ENCODE measurements at regions not wholly inside any gene's neighbourhood (a gene's known extent, or its start where the extent isn't known, plus 50 kb on each side); places are given as distances from the start of the nearest gene placed in this dataset.

DNA sequence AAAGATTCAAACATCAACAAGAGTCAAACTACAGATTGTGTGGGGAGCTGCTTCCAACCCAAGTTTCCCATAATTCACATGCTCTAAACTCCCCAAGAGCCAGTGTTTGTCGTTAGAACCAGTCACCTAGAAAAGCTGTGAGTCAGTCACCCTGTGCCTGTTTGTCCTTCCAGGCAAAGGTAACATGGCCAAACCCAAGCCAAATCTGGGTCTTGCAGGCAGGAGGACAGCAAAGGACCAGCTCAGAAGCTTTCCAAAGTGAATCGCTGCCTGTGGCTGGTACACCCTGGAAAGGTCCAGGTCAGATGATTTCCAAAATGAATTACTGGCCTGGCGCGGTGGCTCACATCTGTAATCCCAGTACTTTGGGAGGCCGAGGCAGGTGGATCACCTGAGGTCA is 251.5 kb downstream of the FAM43A start:
- TF ChIP-seq, protein P1, sequence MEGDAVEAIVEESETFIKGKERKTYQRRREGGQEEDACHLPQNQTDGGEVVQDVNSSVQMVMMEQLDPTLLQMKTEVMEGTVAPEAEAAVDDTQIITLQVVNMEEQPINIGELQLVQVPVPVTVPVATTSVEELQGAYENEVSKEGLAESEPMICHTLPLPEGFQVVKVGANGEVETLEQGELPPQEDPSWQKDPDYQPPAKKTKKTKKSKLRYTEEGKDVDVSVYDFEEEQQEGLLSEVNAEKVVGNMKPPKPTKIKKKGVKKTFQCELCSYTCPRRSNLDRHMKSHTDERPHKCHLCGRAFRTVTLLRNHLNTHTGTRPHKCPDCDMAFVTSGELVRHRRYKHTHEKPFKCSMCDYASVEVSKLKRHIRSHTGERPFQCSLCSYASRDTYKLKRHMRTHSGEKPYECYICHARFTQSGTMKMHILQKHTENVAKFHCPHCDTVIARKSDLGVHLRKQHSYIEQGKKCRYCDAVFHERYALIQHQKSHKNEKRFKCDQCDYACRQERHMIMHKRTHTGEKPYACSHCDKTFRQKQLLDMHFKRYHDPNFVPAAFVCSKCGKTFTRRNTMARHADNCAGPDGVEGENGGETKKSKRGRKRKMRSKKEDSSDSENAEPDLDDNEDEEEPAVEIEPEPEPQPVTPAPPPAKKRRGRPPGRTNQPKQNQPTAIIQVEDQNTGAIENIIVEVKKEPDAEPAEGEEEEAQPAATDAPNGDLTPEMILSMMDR (IDR thresholded peaks at IDR 0.05; ENCODE audit: low read length): no peak
- TF ChIP-seq EZH2 (optimal IDR thresholded peaks at IDR 0.05; ENCODE audit: low read depth, low read length) (no peak), EZH2phosphoT487 (IDR thresholded peaks at IDR 0.05; ENCODE audit: low read length) (no peak)

All from MM.1S (cell line).